Fibroblast of the aortic adventitia (primary cell): ENCODE measurements at regions not wholly inside any gene's neighbourhood (a gene's known extent, or its start where the extent isn't known, plus 50 kb on each side); places are given as distances from the start of the nearest gene placed in this dataset.
"Not testable (repeated sequence)": the region's sequence is repeated elsewhere in the genome, so short reads cannot be mapped to it uniquely, and the experiment has no call there.

Experiments
- DNase-seq: peaks from one replicate; pipeline ENCODE4 v3.0.0-alpha.2; 2010; ENCODE audit warnings: low read depth
- H3K4me3 ChIP-seq: 2 replicates; pipeline ENCODE4 v1.5.1; 2011; ENCODE audit warnings: low read depth, mild to moderate bottlenecking, control low read depth, low read length, moderate library complexity
- CTCF ChIP-seq: IDR thresholded peaks from 2 replicates; pipeline ENCODE4 v1.5.1; 2011; ENCODE audit warnings: mild to moderate bottlenecking, low read length, control low read depth, inconsistent platforms; ENCODE audit not compliant: insufficient read depth

- no peak for DNase-seq
- H3K4me3 ChIP-seq = no peak overlapping the region
- no peak for TF ChIP-seq CTCF
Measured at GRCh38 chr20:40016890-40017289, 672.1 kb downstream of the MAFB start.

DNA sequence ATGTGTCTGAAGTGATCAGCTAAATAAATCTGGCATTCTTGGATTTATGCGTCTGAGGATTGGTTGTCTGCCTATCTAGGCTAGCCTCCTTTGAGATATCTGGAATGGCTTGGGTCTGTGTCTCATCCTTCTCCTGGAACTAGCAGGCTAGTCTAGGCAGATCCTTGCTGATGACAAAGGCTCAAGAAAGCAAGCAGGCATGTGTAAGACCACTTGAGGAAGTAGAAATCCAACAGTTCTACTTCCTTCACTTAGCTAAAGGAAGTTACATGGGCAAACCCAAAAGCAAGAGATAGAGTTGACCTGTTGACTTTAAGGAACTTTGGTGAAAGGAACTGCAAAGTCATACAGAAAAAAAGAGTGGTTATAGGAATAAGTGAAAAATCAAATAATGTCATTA lies 672.6 kb downstream of the MAFB start:
- no peak for DNase-seq
- no peak overlapping the region for H3K4me3 ChIP-seq
- TF ChIP-seq CTCF = no peak

DNA sequence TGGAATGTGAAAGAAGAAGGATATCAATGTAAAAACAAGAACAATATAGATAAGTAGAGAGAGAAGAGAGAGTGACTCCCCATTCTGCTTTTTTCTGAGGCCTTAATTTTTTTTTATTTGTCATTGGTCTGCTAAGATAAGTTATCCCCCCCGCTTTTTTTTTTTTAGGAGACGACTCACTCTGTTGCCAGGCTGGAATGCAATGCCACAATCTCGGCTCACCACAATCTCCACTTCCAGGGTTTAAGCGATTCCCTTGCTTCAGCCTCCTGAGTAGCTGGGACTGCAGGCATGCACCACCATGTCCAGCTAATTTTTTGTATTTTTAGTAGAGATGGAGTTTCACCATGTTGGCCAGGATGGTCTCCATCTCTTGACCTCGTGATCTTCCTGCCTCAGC lies 677.0 kb downstream of the MAFB start:
- DNase-seq, H3K4me3 ChIP-seq: not testable (repeated sequence)

- TF ChIP-seq CTCF = no peak
- DNase-seq = no peak
- H3K4me3 ChIP-seq = no peak overlapping the region
Measured at GRCh38 chr20:40010483-40010882, 678.6 kb downstream of the MAFB start.

GRCh38 chr20:40009542-40009941 lies 679.5 kb downstream of the MAFB start:
- DNase-seq = no peak

DNA sequence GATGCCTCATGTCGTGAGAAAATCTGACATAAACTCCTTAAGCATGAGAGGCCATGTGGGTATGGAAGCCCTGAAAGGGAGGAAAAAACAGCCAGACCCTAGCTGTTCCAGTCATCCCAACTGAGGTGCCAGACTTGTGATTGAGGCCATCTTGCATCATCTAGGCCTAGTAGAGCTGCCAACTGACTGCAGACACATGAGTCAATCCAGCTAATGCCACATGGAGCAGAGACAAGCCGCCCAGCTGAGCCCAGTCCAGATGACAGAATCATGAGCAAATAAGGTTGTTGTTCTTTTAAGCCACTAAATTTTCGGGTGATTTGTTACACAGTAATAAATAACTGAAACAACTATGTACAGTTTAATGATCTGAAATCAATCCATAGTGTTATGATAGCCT lies 680.9 kb downstream of the MAFB start:
- peak; percentile 2 for DNase-seq
- TF ChIP-seq CTCF = no peak
- H3K4me3 ChIP-seq = no peak overlapping the region

More at GRCh38 chr20:40009542-40009941, 679.5 kb downstream of the MAFB start:
- no peak for TF ChIP-seq CTCF
- no peak overlapping the region for H3K4me3 ChIP-seq

GRCh38 chr20:40006168-40006860 lies 682.7 kb downstream of the MAFB start:
- no peak for TF ChIP-seq CTCF
- H3K4me3 ChIP-seq = no peak overlapping the region
- no peak for DNase-seq

GRCh38 chr20:40004092-40004491 lies 684.9 kb downstream of the MAFB start:
- not testable (repeated sequence) for DNase-seq, H3K4me3 ChIP-seq
